HAP-1 (cell line): ENCODE measurements at regions not wholly inside any gene's neighbourhood (a gene's known extent, or its start where the extent isn't known, plus 50 kb on each side); places are given as distances from the start of the nearest gene placed in this dataset.

ENCODE experiments used
- DNase-seq, 2 experiments: peaks; one replicate each; pipeline ENCODE4 v3.0.0-alpha.2; 2016 to 2020; ENCODE audit warnings: low spot score in 2 of 2
- H3K27me3 ChIP-seq: fragments of 250-450 bp; sonication (Bioruptor Pico); 2 replicates; pipeline ENCODE4 v1.5.1; 2020; ENCODE audit warnings: low read depth, mild to moderate bottlenecking, moderate library complexity
- H3K36me3 ChIP-seq: fragments of 250-450 bp; sonication (Bioruptor Pico); replicated peaks from 2 replicates; pipeline ENCODE4 v1.5.1; 2020; ENCODE audit warnings: mild to moderate bottlenecking
- H3K4me1 ChIP-seq: fragments of 250-450 bp; sonication (Bioruptor Pico); 2 replicates; pipeline ENCODE4 v1.5.1; 2020; ENCODE audit warnings: mild to moderate bottlenecking
- H3K4me3 ChIP-seq: fragments of 250-450 bp; sonication (Bioruptor Pico); 2 replicates; pipeline ENCODE4 v1.5.1; 2020; ENCODE audit warnings: mild to moderate bottlenecking, moderate library complexity
- H3K9me3 ChIP-seq: fragments of 250-450 bp; sonication (Bioruptor Pico); 2 replicates; pipeline ENCODE4 v1.5.1; 2020; ENCODE audit warnings: mild to moderate bottlenecking, moderate library complexity
- in situ Hi-C: fragments of 300-500 bp; cut with MboI; formaldehyde crosslinking; loops from 3 replicates; pipeline ENCODE4 v1.14.3; 2020; ENCODE audit warnings: low sequenced_read_pairs, inconsistent platforms, mixed read lengths

DNA sequence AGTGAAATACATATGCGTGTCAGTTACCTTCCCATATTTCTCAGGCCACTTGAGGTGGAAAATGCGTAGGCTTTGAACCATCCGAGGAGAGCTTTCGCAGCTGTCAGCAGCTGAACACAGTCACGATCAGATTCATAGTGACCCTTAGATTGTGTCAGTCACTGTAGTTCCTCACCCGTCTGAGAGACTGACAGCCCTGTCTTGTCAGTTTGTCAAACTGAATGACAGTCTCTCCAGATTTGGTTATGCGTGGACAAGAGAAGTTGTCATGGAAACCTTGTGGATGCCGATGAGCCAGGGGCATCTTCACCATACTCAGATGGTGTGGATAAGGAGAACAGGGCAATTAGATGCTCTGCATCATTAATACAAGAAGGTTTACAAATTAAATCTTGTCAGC, 546.3 kb downstream of the TYW1 start:
- Histone ChIP-seq H3K9me3 (no peaks in the 10 kb centered on the region), H3K36me3 (no peaks in the 10 kb centered on the region), H3K4me3 (no peak overlapping the region), H3K27me3 (no peaks in the 10 kb centered on the region), H3K4me1 (no peaks in the 10 kb centered on the region)
- in situ Hi-C loops, result no loop called here
- no peak for DNase-seq

DNA sequence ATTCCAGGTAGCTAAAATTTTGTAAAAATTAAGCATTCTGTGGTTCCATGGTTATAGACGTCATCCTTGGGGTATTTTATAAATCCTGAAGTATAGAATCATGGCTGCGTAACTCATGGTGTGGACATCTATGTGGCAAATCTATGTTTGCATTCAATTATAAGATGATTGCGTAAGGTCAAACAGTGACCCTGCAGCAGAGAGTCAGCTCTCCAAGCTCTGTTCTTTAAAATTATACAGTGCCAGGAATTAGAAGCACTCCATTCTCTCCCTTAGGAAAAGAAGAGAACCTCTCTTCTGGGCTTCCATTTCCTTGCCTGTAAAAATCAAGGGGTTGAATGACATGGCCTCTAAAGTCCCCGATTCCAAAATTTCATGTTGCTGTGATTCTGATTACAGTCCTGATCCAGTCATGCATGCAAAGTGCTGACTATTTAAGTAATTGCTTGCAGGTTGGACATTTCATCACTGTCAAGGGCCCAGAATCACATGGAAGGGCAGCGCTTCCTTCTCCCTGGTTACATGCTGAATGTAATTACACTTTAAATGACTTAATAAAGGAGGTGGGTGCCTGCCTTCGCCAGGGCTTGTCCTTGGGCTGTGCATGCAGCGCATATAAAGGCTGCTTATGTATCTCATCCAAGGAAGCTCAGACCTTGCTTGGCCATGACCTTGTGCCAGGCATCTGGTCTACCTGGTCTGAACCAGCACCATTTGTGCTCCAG, 550.7 kb downstream of the TYW1 start:
- Histone ChIP-seq H3K36me3 (no peaks in the 10 kb centered on the region), H3K27me3 (no peaks in the 10 kb centered on the region), H3K9me3 (no peaks in the 10 kb centered on the region), H3K4me1 (no peaks in the 10 kb centered on the region), H3K4me3 (no peak overlapping the region)
- DNase-seq, result no peak
- in situ Hi-C loops, result no loop called here

DNA sequence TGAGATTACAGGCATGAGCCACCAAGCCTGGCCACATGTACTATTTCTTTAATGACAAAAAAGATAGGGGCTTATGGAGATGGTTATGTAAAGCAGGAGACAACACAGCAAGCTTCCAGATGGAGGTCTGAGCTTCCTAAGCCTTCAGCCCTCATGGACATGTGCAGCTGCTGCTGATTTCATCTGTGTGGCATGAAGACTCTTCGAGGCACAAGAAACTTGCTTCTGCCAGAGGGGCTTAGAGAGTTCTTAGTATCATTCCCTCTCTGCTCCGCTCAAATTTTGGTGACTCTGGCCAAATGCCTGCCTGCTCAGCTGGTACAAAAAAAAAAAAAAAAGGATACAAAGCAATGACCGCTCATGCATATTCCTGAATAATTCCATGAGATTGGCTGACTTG, 552.5 kb downstream of the TYW1 start:
- DNase-seq, result no peak
- H3K4me3 ChIP-seq, result no peak overlapping the region
- H3K4me1 ChIP-seq, result no peaks in the 10 kb centered on the region
- no peaks in the 10 kb centered on the region for H3K9me3 ChIP-seq
- H3K36me3 ChIP-seq, result no peaks in the 10 kb centered on the region
- in situ Hi-C loops, result no loop called here
- no peaks in the 10 kb centered on the region for H3K27me3 ChIP-seq

DNA sequence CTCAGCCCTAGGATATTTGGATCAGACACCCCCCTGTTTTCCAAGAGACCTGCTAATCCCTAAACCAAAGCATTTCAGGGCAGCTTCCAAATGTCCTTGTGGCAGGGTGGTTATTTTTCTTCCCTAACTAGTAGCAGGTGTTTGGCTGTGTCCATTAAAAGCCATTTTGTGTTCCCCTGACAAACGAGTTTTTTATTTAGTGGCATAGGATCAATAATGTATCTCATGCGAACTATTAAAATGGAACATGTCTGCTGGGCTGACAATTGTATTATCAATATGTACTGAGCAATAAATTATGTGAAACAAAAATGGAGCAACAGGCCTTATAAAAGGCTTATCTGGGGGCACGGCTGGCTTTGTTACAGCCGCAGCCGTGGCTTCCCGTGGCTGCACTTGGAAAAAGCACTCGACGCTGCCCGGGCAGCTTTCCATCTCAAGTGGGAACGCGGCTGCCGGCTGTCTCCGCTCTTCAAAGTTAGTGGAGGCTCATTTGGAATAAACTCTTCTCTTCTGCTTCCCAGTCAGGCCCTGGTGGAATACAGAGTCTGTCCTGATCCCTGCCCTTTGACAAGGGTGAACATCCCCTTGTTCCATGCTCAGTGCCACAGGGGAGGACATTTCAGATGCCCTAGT, 554.3 kb downstream of the TYW1 start:
- no peak overlapping the region for H3K4me3 ChIP-seq
- H3K9me3 ChIP-seq, result no peaks in the 10 kb centered on the region
- in situ Hi-C loops, result no loop called here
- no peaks in the 10 kb centered on the region for H3K36me3 ChIP-seq
- H3K4me1 ChIP-seq, result no peaks in the 10 kb centered on the region
- no peak for DNase-seq
- H3K27me3 ChIP-seq, result no peaks in the 10 kb centered on the region

DNA sequence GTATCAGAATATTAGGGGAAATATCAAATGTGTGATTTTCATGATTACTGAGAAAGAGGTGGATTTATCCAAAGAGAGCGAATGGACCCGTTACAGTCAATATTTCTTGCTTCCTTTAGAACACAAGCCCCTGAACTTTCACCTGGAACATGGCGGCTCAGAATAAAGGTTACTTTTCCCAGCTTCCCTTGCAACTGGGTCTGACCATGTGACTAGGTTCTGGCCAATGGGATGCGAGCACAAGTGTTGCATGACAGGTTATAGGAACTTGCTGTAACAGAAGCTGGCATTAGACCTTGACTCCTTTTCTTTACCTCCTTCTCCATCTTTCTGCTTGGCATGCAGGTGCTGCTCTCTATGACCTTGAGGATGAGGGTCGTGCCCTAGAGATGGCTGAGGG, 556.1 kb downstream of the TYW1 start:
- Histone ChIP-seq H3K27me3 (no peaks in the 10 kb centered on the region), H3K4me1 (no peaks in the 10 kb centered on the region), H3K36me3 (no peaks in the 10 kb centered on the region), H3K4me3 (no peak overlapping the region), H3K9me3 (no peaks in the 10 kb centered on the region)
- no peak for DNase-seq
- in situ Hi-C loops, result no loop called here

DNA sequence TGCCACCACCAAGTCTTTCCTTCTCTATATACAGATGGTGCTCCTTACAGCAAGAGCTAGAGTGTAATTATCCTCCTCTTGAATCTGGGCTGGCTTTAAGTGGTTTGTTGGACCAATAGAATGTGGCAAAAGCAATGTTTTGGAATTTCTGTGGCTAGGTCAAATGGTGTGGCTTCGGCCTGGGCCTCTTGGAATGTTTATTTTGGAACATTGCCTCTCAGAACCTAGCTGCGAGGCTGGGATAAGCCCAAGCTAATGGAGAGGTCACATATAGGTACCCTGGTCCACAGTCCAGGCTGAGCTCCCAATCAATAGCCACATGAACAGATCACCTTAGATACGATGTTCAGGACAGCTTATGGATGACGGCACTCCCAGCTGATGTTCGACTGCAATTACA, 556.7 kb downstream of the TYW1 start:
- no peaks in the 10 kb centered on the region for H3K36me3 ChIP-seq
- DNase-seq, result no peak
- in situ Hi-C loops, result no loop called here
- H3K4me3 ChIP-seq, result no peak overlapping the region
- no peaks in the 10 kb centered on the region for H3K27me3 ChIP-seq
- H3K9me3 ChIP-seq, result no peaks in the 10 kb centered on the region
- H3K4me1 ChIP-seq, result no peaks in the 10 kb centered on the region

DNA sequence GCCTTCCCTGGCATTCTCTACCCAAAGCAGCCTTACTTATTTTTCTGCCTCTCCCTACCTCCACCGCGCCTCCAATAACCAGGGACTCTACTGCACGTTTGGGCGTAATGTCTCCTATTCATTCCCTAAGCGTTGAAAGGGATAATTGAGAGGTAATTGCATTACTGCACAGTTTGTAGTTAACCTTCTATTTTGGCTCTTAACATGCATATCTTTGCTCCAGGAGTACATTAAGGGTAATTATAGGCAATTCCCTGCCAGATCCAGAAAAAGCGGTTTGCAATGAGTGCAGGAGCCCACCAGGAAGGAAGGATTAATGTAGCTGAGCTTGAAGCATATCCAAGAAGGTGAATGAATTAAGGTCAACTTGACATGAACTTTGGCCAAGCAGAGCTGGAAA, 558.4 kb downstream of the TYW1 start:
- in situ Hi-C loops, result no loop called here
- DNase-seq, result no peak

DNA sequence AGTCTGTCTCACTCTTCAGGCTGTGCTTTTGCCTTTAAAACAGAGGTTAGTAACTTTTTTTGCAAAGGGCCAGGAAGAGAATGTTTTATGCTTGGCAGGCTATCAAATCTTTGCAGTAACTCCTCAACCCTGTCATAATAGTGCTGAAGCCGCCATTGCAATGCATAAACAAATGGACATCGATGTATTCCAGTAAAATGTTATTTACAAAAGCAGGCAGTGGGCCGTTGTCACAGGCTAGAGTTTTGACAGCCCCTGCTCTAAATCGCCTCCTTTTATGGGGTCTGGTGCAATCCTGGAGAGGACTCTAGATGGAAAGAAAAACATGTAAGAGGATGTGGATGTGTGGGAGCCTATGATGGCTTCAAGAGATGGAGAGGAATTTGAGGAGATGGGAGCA, 568.3 kb downstream of the TYW1 start:
- no peak overlapping the region for H3K4me3 ChIP-seq
- in situ Hi-C loops, result no loop called here
- no peaks in the 10 kb centered on the region for H3K9me3 ChIP-seq
- no peak for DNase-seq
- no peaks in the 10 kb centered on the region for H3K27me3 ChIP-seq
- H3K36me3 ChIP-seq, result no peaks in the 10 kb centered on the region
- H3K4me1 ChIP-seq, result no peaks in the 10 kb centered on the region

More for the DNA sequence above, 558.4 kb downstream of the TYW1 start:
- no peaks in the 10 kb centered on the region for H3K9me3 ChIP-seq
- no peak overlapping the region for H3K4me3 ChIP-seq
- no peaks in the 10 kb centered on the region for H3K4me1 ChIP-seq
- no peaks in the 10 kb centered on the region for H3K36me3 ChIP-seq
- no peaks in the 10 kb centered on the region for H3K27me3 ChIP-seq

DNA sequence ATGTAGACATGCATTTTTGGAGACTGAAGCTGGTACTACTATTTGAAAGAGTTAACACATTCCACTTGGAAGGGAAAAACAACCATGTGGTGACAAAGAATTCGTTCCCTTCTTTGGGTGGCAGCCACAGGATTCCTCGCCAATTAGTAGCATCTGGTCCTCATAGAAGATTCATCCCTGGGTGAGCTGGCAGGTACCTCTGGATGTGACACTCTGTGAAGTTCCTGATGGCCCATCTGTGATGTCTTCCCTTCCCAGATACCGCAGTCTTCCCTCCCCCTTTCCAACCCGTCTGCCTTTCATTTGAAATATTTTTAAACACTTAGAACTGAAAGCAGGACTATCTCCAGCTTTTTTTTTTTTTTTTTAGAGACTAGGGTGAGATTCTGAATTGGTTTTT, 569.5 kb downstream of the TYW1 start:
- Histone ChIP-seq H3K36me3 (no peaks in the 10 kb centered on the region), H3K4me3 (no peak overlapping the region), H3K4me1 (no peaks in the 10 kb centered on the region), H3K27me3 (no peaks in the 10 kb centered on the region), H3K9me3 (no peaks in the 10 kb centered on the region)
- DNase-seq, result no peak
- in situ Hi-C loops, result no loop called here

DNA sequence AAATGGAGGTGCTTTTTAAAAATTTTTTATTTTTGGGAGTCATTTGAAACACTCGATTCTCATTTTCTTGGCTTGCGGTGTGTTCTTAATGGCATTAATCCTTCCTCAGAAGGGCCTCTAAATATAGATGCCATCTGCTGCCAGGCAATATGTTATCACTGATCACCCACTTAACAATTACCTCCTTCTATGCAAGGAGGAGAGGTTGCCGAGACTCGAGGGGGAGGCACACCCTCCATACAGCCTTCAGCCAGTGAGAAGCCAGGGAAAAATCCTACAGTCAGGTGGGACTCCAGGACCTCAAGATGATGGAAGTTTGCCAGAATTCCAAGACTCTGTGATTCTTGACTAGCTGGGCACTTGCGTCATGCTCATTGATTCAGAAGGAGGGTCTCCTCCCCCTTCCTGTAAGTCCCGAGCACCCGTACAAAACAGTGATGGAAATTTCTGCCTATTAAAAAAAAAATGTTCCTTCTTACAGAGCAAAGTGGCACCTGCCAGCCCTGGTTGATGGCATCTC, 574.5 kb downstream of the TYW1 start:
- no peaks in the 10 kb centered on the region for H3K27me3 ChIP-seq
- no peaks in the 10 kb centered on the region for H3K9me3 ChIP-seq
- in situ Hi-C loops, result no loop called here

DNA sequence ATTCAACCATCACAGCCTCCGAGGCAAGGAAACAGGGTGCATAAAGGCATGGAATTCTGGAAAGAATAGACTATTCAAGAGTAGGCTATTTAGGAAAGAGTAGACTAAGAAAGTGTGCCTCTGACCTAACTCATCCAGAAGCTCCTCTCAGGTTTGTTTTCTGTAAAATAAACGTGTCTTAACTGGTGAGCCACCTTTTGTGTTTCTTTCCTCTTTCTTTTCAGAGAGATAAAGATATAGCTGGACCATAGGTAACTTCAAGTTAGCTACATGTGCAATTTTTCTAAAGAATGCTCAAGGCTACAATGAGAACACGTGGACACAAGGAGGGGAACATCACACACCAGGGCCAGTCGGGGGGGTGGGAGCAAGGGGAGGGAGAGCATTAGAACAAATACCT, 577.0 kb downstream of the TYW1 start:
- Histone ChIP-seq H3K4me3 (no peak overlapping the region), H3K4me1 (no peaks in the 10 kb centered on the region), H3K9me3 (no peaks in the 10 kb centered on the region), H3K36me3 (no peaks in the 10 kb centered on the region), H3K27me3 (no peaks in the 10 kb centered on the region)
- in situ Hi-C loops, result no loop called here
- no peak for DNase-seq

More for the DNA sequence above, 574.5 kb downstream of the TYW1 start:
- DNase-seq, result no peak
- no peak overlapping the region for H3K4me3 ChIP-seq
- H3K4me1 ChIP-seq, result no peaks in the 10 kb centered on the region
- no peaks in the 10 kb centered on the region for H3K36me3 ChIP-seq

DNA sequence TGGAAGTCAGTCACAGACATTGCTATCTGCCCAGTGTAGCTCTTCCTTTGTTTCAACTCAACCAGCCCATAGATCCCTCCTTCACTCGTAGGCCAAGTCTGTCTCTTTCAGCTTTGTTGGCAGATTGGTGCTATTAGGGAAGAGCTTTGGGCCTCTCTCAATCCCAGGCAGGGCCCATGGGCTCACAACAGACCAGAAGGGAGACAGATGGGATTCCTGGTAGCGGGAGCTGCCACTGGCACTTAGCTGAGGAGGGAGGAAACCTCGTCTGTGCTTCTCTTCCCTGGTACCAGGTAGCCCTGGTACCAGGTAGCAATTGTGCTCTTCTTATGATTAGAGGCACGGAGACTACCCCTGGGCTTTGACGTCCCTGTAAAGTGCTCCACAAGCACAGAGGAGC, 592.0 kb downstream of the TYW1 start:
- no peak overlapping the region for H3K4me3 ChIP-seq
- in situ Hi-C loops, result no loop called here
- H3K27me3 ChIP-seq, result no peaks in the 10 kb centered on the region
- H3K36me3 ChIP-seq, result no peaks in the 10 kb centered on the region
- DNase-seq, result no peak
- no peaks in the 10 kb centered on the region for H3K9me3 ChIP-seq
- no peaks in the 10 kb centered on the region for H3K4me1 ChIP-seq

DNA sequence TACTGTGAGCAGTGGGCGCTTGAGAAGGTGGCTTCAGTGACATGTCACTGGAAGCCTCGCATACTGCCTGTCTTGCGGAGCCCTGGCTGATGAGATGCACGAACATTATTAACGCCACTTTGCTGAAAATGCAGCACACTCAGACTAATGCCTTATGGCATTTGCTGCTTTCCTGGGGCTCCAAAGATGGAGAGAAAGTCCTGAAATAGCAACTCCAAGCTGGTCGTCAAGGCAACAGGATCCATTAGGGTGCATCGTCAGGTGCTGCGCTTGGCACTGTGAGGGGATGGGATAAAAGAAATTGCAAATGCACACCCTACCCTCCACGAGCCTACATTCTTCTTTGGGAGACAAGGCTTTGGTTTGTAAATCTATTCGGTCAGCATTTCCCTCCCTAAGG, 592.5 kb downstream of the TYW1 start:
- DNase-seq, result no peak
- Histone ChIP-seq H3K4me1 (no peaks in the 10 kb centered on the region), H3K27me3 (no peaks in the 10 kb centered on the region), H3K4me3 (no peak overlapping the region), H3K36me3 (no peaks in the 10 kb centered on the region), H3K9me3 (no peaks in the 10 kb centered on the region)
- in situ Hi-C loops, result no loop called here

DNA sequence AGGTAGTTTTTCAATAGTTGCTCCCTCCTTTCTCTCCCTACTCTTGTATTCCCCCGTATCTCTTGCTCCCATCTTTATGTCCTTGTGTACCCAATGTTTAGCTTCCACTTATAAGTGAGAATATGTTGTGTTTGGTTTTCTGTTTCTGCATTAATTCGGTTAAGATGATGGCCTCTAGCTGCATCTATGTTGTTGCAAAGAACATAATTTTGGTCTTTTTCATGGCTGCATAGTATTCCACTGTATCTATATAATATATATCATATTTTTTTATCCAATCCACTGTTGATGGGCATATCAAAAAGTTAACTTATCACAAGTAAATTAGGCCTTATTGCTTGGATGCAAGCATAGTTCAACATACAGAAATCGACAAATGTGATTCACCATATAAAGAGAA, 594.0 kb downstream of the TYW1 start:
- no peaks in the 10 kb centered on the region for H3K36me3 ChIP-seq
- in situ Hi-C loops, result no loop called here
- H3K4me3 ChIP-seq, result no peak overlapping the region
- H3K9me3 ChIP-seq, result no peaks in the 10 kb centered on the region
- no peaks in the 10 kb centered on the region for H3K4me1 ChIP-seq
- no peaks in the 10 kb centered on the region for H3K27me3 ChIP-seq
- DNase-seq, result no peak
